ENCODE measurements at regions not wholly inside any gene's neighbourhood (a gene's known extent, or its start where the extent isn't known, plus 50 kb on each side); places are given as distances from the start of the nearest gene placed in this dataset.

DNA sequence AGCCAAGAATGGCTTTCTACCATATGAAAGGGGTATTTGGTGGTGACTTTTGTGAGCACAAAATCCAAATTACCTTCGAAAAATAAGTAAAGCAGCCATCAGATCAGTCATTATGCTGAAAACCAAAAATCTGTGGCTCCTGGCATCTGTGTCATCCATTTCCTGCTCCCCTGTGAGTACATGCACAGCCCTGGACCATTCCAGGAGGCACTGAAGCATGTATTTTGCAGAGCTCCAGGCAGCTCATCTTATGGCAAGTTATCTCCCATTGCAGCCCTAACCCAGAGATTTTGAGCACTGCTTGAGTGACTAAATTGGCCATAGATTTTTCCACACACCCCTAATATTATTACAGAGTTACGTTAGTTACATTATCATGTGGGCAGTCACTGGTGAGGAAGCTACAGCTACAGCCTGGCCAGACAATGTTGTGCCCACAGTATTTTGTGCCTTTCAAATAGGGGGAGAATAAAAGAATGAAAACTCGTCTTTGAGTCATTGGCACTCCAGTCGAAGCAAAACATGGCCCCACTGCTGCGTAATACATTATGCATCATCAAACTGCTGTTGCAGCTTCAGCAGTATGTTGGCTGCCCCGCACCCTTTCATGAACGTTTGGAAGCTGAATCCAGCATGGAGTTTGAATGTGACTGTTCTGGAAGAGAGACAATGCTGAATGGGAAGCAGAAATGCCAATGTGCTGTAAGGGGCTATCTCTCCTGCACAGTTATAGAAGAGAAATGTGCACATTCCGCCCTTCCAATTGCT lies 702.2 kb downstream of the RNF144A start:
- DNase-seq = no peak
- TF ChIP-seq, protein P1, sequence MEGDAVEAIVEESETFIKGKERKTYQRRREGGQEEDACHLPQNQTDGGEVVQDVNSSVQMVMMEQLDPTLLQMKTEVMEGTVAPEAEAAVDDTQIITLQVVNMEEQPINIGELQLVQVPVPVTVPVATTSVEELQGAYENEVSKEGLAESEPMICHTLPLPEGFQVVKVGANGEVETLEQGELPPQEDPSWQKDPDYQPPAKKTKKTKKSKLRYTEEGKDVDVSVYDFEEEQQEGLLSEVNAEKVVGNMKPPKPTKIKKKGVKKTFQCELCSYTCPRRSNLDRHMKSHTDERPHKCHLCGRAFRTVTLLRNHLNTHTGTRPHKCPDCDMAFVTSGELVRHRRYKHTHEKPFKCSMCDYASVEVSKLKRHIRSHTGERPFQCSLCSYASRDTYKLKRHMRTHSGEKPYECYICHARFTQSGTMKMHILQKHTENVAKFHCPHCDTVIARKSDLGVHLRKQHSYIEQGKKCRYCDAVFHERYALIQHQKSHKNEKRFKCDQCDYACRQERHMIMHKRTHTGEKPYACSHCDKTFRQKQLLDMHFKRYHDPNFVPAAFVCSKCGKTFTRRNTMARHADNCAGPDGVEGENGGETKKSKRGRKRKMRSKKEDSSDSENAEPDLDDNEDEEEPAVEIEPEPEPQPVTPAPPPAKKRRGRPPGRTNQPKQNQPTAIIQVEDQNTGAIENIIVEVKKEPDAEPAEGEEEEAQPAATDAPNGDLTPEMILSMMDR (IDR thresholded peaks at IDR 0.05) = no peak
- TF ChIP-seq POLR2A (IDR thresholded peaks at IDR 0.05) = no peak
- H3K4me1 ChIP-seq = no peaks in the 10 kb centered on the region
- no peaks in the 10 kb centered on the region for H3K27me3 ChIP-seq
- no peak overlapping the region for H3K27ac ChIP-seq
- no peaks in the 10 kb centered on the region for H3K36me3 ChIP-seq
- intact Hi-C loops (cut with DNase I) = no loop called here
- 77 to 80% methylated on average over 8 of the region's 8 CpGs for WGBS, 2 donors
- H3K4me3 ChIP-seq (replicated peaks in 1 of 3) = no peak overlapping the region
- no peaks in the 10 kb centered on the region for H3K9me3 ChIP-seq

DNA sequence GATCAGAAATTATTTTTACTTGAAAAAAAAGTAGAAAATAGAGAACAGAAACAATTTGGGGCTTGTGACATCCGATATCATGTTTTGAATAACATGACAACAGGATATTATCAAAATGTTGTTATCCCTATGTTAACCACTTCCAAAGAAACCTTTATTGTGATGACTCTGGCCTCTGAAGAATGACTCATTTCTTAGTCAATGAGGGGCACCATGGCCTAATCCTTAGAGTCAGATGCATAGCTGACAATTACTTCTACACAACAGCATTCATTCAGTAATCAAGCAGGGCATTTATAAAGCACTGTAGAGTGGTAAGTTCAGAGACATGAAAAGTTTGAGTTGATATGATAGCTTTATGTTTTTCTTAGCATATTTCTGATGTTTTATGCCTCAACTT lies 703.0 kb downstream of the RNF144A start:
- H3K4me1 ChIP-seq = no peaks in the 10 kb centered on the region
- H3K4me3 ChIP-seq (replicated peaks in 1 of 3) = no peak overlapping the region
- H3K27ac ChIP-seq = no peak overlapping the region
- WGBS, 2 donors = 89 to 95% methylated on average over 1 of the region's 1 CpG
- no peaks in the 10 kb centered on the region for H3K27me3 ChIP-seq
- no peaks in the 10 kb centered on the region for H3K9me3 ChIP-seq
- H3K36me3 ChIP-seq = no peaks in the 10 kb centered on the region
- TF ChIP-seq, protein P1 (IDR thresholded peaks at IDR 0.05) = no peak
- TF ChIP-seq POLR2A (IDR thresholded peaks at IDR 0.05) = no peak
- intact Hi-C loops (cut with DNase I) = no loop called here
- no peak for DNase-seq

DNA sequence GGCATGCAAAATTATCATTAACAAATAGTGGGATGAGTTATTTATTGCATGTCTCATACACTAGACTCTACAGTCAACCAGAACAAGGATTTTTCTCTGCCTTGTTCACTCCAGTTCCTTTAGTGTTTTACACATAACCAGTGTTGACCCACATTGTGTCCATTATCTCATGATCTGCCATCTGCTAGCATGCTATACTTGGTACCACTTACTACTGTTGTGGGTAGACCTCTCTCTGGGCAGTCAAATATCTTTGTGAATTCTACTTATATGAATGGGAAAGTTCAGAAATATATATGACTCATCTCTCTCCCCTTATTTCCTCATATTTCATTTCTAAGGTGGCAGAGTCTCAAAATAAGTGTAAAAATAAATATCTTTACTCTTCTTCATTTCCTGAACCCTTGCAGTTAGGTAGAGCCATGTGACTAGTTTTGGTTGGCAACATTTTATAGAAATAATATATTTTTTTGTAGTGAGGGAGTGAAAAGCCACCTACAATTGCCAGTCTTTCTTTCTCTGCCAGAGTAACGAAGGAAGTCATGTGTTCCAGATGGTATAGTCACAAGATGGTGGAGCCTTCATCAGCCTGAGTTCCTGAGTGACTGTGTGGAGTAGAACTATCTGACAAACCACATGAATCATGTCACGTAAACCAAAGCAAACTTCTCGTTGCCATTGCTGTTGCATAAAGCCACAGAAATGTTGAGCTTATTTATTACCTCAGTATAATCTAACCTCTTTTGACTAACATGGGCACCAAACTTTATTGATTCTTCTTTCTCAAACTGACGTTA lies 704.0 kb downstream of the RNF144A start:
- Histone ChIP-seq H3K4me3 (replicated peaks in 1 of 3) (no peak overlapping the region), H3K9me3 (no peaks in the 10 kb centered on the region), H3K4me1 (no peaks in the 10 kb centered on the region), H3K27ac (no peak overlapping the region), H3K27me3 (no peaks in the 10 kb centered on the region), H3K36me3 (no peaks in the 10 kb centered on the region)
- no peak for DNase-seq
- intact Hi-C loops (cut with DNase I) = no loop called here
- TF ChIP-seq, protein P1 (IDR thresholded peaks at IDR 0.05) = no peak
- no peak for TF ChIP-seq POLR2A (IDR thresholded peaks at IDR 0.05)
- WGBS, 2 donors = 95 to 99% methylated on average over 4 of the region's 4 CpGs

DNA sequence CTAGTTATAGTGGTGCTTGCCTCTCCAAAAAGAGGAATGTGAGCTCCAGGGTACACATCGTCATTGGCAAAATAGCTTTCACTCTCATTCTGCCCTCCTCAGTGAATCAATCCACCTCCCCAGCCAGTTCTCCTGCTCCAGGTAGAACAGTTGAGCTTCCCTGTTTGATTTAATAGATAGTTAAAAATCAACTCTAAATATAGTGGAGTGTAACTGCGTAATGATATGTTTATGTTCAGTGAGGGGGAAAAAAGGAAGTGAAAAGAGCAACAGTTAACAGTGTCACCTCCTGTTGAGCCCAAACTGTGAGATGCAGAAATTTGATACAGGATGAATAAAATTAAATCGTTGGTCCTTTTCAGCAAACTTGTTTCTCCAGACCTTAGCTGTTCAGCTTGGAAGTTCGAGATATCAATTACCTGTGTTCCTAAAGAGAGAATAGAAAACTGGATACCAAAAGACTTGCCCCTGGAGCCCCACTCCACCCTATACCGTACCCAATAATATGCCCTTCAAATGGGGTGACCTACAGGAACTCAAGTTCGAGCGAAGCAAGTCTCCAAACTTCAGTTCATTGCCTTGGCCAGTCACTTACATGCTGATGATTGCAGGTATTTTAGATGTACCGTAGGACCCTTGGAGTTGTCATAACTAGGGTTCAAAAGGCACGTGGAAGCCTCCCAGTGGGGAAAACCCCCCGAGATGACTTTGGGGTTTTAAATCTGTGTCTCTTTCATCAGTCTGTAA lies 708.4 kb downstream of the RNF144A start:
- TF ChIP-seq, protein P1 (IDR thresholded peaks at IDR 0.05) = no peak
- TF ChIP-seq POLR2A (IDR thresholded peaks at IDR 0.05) = no peak
- no peak for DNase-seq
- WGBS, 2 donors = 83 to 87% methylated on average over 10 of the region's 10 CpGs

More for the DNA sequence above, 708.4 kb downstream of the RNF144A start:
- H3K27ac ChIP-seq = no peak overlapping the region
- no peak overlapping the region for H3K4me3 ChIP-seq (replicated peaks in 1 of 3)
- intact Hi-C loops (cut with DNase I) = no loop called here
- no peaks in the 10 kb centered on the region for H3K27me3 ChIP-seq
- no peaks in the 10 kb centered on the region for H3K36me3 ChIP-seq
- no peaks in the 10 kb centered on the region for H3K4me1 ChIP-seq
- H3K9me3 ChIP-seq = no peaks in the 10 kb centered on the region
